Endothelial cell of umbilical vein (primary cell): ENCODE measurements at regions not wholly inside any gene's neighbourhood (a gene's known extent, or its start where the extent isn't known, plus 50 kb on each side); places are given as distances from the start of the nearest gene placed in this dataset.

ENCODE experiments used
- BruUV-seq: library from RNA; stranded (reverse); fragments of 400-500 nt; replicated peaks from 2 replicates; lab custom pipeline; 2021; lab: Mats Ljungman, UMichigan
- CTCF ChIA-PET: fragments of 300-600, 350-600 bp; sonication (Branson Sonifier 250); formaldehyde crosslinking; loops from one replicate; lab custom pipeline; 2021; ENCODE audit warnings: antibody characterized with exemption, inconsistent platforms; lab: Charles Lee
- POLR2A ChIA-PET: fragments of 300-600, 350-600 bp; sonication (Branson Sonifier 250); formaldehyde crosslinking; loops from one replicate; lab custom pipeline; 2021; ENCODE audit warnings: antibody characterized with exemption, inconsistent platforms; lab: Charles Lee
- DNase-seq: peaks from one replicate; pipeline ENCODE4 v3.0.0-alpha.2; 2011; ENCODE audit warnings: low read depth, low spot score
- FAIRE-seq: peaks from 2 replicates; lab custom pipeline; 2011; peaks lifted over from hg19 to GRCh38; lab: Jason Lieb, UNC
- H2AFZ ChIP-seq: 2 replicates; pipeline ENCODE4 v1.6.0; 2012; ENCODE audit warnings: low read depth, low read length, control low read depth, inconsistent platforms
- H3K27ac ChIP-seq: 2 replicates; pipeline ENCODE4 v1.5.1; 2011; ENCODE audit warnings: low read depth, mild to moderate bottlenecking, control low read depth, low read length, moderate library complexity; ENCODE audit not compliant: insufficient read depth
- H3K27me3 ChIP-seq, 2 experiments: 2 replicates each; pipeline versions ENCODE4 v1.6.0 to v1.6.1; 2011; ENCODE audit warnings: low read length in 2 of 2, mixed read lengths in 1 of 2; ENCODE audit not compliant: control insufficient read depth in 2 of 2, insufficient read depth in 2 of 2
- H3K36me3 ChIP-seq, 2 experiments: 2 replicates in 1 of 2; 3 replicates in 1 of 2; pipeline ENCODE4 v1.5.1; 2011; ENCODE audit warnings: low read length in 2 of 2, mild to moderate bottlenecking in 1 of 2, moderate library complexity in 1 of 2; ENCODE audit not compliant: control insufficient read depth in 2 of 2, insufficient read depth in 2 of 2; ENCODE audit errors: extremely low read depth in 1 of 2
- H3K4me1 ChIP-seq: 3 replicates; pipeline ENCODE4 v1.5.1; 2011; ENCODE audit warnings: mild to moderate bottlenecking, low read length; ENCODE audit not compliant: control insufficient read depth, insufficient read depth; ENCODE audit errors: extremely low read depth
- H3K4me2 ChIP-seq: 2 replicates; pipeline ENCODE4 v1.6.1; 2011; ENCODE audit warnings: low read length, control low read depth, mixed read lengths; ENCODE audit not compliant: insufficient read depth
- H3K4me3 ChIP-seq, 3 experiments: fragments of 200-600 bp in 1 of 3; sonication (generic), shearing (Covaris generic) in 1 of 3; replicated peaks in 1 of 3; 2 replicates each; pipeline ENCODE4 v1.5.1; 2011 to 2016; ENCODE audit warnings: control low read depth in 3 of 3, low read length in 3 of 3, mild to moderate bottlenecking in 2 of 3, inconsistent platforms in 1 of 3, low read depth in 1 of 3, moderate library complexity in 1 of 3; ENCODE audit not compliant: insufficient read depth in 1 of 3
- H3K79me2 ChIP-seq: 2 replicates; pipeline ENCODE4 v1.6.0; 2012; ENCODE audit warnings: low read length, inconsistent platforms; ENCODE audit not compliant: control insufficient read depth, insufficient read depth
- H3K9ac ChIP-seq: replicated peaks from 2 replicates; pipeline ENCODE3; 2011; ENCODE audit warnings: low read length, control low read depth; ENCODE audit not compliant: insufficient read depth; ENCODE audit errors: extremely low read depth
- H3K9me1 ChIP-seq: replicated peaks from 3 replicates; pipeline ENCODE4 v1.6.0; 2011; ENCODE audit warnings: mild to moderate bottlenecking, low read length; ENCODE audit not compliant: control insufficient read depth, insufficient read depth; ENCODE audit errors: extremely low read depth
- H3K9me3 ChIP-seq: replicated peaks from 2 replicates; pipeline ENCODE4 v1.5.1; 2012; ENCODE audit warnings: low read length, inconsistent platforms; ENCODE audit not compliant: control insufficient read depth, insufficient read depth
- H4K20me1 ChIP-seq: replicated peaks from 2 replicates; pipeline ENCODE3; 2011; ENCODE audit warnings: mild to moderate bottlenecking, low read length; ENCODE audit not compliant: control insufficient read depth, insufficient read depth; ENCODE audit errors: extremely low read depth
- EZH2 ChIP-seq: IDR thresholded peaks from 2 replicates; pipeline ENCODE4 v1.6.1; 2012; ENCODE audit warnings: borderline replicate concordance, low read depth, mild to moderate bottlenecking, moderate library complexity, low read length, inconsistent platforms; ENCODE audit not compliant: severe bottlenecking
- FOS ChIP-seq: IDR thresholded peaks from 2 replicates; pipeline ENCODE4 v1.6.1; 2011; ENCODE audit warnings: mild to moderate bottlenecking, low read length, moderate library complexity, borderline replicate concordance; ENCODE audit not compliant: insufficient read depth
- GATA2 ChIP-seq: IDR thresholded peaks from 2 replicates; pipeline ENCODE4 v1.7.0; 2011; ENCODE audit warnings: low read depth, mild to moderate bottlenecking, moderate library complexity, mixed read lengths, low read length; ENCODE audit not compliant: insufficient read length, insufficient read depth
- JUN ChIP-seq: IDR thresholded peaks from 2 replicates; pipeline ENCODE4 v1.6.1; 2011; ENCODE audit warnings: borderline replicate concordance, low read depth; ENCODE audit not compliant: insufficient read length, insufficient read depth
- MYC ChIP-seq: IDR thresholded peaks from one replicate; pipeline ENCODE4 v1.6.1; 2011; ENCODE audit warnings: mild to moderate bottlenecking, low read depth, low read length
- POLR2A ChIP-seq: IDR thresholded peaks from 2 replicates; pipeline ENCODE4 v1.6.1; 2012; ENCODE audit warnings: low read depth, mild to moderate bottlenecking, control low read depth, low read length
- POLR2AphosphoS5 ChIP-seq: IDR thresholded peaks from 2 replicates; pipeline ENCODE4 v1.6.1; 2012; ENCODE audit warnings: low read depth, mild to moderate bottlenecking, control low read depth, low read length, moderate library complexity; ENCODE audit not compliant: insufficient read depth
- dilution Hi-C: fragments of 300-500 bp; cut with MboI; formaldehyde crosslinking; loops from one replicate; pipeline ENCODE4 v1.15.0; 2019; ENCODE audit warnings: low sequenced_read_pairs; ENCODE audit not compliant: extremely low pct_ligation_motif_present
- intact Hi-C: fragments of 100-400 bp; cut with micrococcal nuclease; formaldehyde crosslinking; loops from one replicate; pipeline ENCODE4 v1.10.0; 2022
- TF ChIP-seq, protein P1 (sequence below): IDR thresholded peaks from 2 replicates; pipeline ENCODE4 v1.6.1; 2011; ENCODE audit not compliant: insufficient read depth, insufficient read length
- TF ChIP-seq, protein P2 (sequence below), 2 donors: IDR thresholded peaks; 1 replicate in 1 of 2; 2 replicates in 1 of 2; pipeline ENCODE4 v1.5.1; 2011; ENCODE audit warnings: low read length in 2 of 2, mild to moderate bottlenecking in 2 of 2, moderate library complexity in 2 of 2, control low read depth in 1 of 2, inconsistent platforms in 1 of 2, low read depth in 1 of 2; ENCODE audit not compliant: insufficient read depth in 1 of 2; ENCODE audit errors: extremely low read depth in 1 of 2

GRCh38 chr3:159186581-159186980 lies 384.7 kb downstream of the MFSD1 start:
- H3K27me3 ChIP-seq = no peaks in the 10 kb centered on the region
- ChIA-PET POLR2A (no interaction called here), CTCF (interaction anchor here (0.6 to 1.4 kb wide), 4 partner anchors 10 to 913 kb away, joined by 3 to 5 read pairs (median 4); no protein-coding TSS in a partner anchor)
- H3K4me1 ChIP-seq = peaks cover 20% of the 10 kb centered on the region
- no peaks in the 10 kb centered on the region for H3K9me1 ChIP-seq
- TF ChIP-seq GATA2 (no peak), MYC (no peak), EZH2 (no peak), JUN (no peak), POLR2A (no peak), FOS (no peak), POLR2AphosphoS5 (no peak)
- TF ChIP-seq, protein P1, sequence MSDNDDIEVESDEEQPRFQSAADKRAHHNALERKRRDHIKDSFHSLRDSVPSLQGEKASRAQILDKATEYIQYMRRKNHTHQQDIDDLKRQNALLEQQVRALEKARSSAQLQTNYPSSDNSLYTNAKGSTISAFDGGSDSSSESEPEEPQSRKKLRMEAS = no peak
- TF ChIP-seq, protein P2, sequence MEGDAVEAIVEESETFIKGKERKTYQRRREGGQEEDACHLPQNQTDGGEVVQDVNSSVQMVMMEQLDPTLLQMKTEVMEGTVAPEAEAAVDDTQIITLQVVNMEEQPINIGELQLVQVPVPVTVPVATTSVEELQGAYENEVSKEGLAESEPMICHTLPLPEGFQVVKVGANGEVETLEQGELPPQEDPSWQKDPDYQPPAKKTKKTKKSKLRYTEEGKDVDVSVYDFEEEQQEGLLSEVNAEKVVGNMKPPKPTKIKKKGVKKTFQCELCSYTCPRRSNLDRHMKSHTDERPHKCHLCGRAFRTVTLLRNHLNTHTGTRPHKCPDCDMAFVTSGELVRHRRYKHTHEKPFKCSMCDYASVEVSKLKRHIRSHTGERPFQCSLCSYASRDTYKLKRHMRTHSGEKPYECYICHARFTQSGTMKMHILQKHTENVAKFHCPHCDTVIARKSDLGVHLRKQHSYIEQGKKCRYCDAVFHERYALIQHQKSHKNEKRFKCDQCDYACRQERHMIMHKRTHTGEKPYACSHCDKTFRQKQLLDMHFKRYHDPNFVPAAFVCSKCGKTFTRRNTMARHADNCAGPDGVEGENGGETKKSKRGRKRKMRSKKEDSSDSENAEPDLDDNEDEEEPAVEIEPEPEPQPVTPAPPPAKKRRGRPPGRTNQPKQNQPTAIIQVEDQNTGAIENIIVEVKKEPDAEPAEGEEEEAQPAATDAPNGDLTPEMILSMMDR (IDR thresholded peaks at IDR 0.05; ENCODE audit: extremely low read depth in 1 of 2, insufficient read depth in 1 of 2, low read depth in 1 of 2, low read length in 2 of 2) = no peak
- H3K9ac ChIP-seq = no peak overlapping the region
- FAIRE-seq (no peak), DNase-seq (no peak)
- H2AFZ ChIP-seq = no peak overlapping the region
- dilution Hi-C loops = no loop called here
- no peak overlapping the region for H3K4me2 ChIP-seq
- H4K20me1 ChIP-seq = no peaks in the 10 kb centered on the region
- no peak overlapping the region for H3K4me3 ChIP-seq
- intact Hi-C loops = no loop called here
- H3K36me3 ChIP-seq = no peaks in the 10 kb centered on the region
- no peaks in the 10 kb centered on the region for H3K79me2 ChIP-seq
- no peaks in the 10 kb centered on the region for H3K9me3 ChIP-seq
- no peak overlapping the region for H3K27ac ChIP-seq
- BruUV-seq = no TSS peak
